Fibroblast of the aortic adventitia (primary cell): ENCODE measurements at regions not wholly inside any gene's neighbourhood (a gene's known extent, or its start where the extent isn't known, plus 50 kb on each side); places are given as distances from the start of the nearest gene placed in this dataset.
"Not testable (repeated sequence)": the region's sequence is repeated elsewhere in the genome, so short reads cannot be mapped to it uniquely, and the experiment has no call there.

Source experiments
- DNase-seq: peaks from one replicate; pipeline ENCODE4 v3.0.0-alpha.2; 2010; ENCODE audit warnings: low read depth
- H3K4me3 ChIP-seq: 2 replicates; pipeline ENCODE4 v1.5.1; 2011; ENCODE audit warnings: low read depth, mild to moderate bottlenecking, control low read depth, low read length, moderate library complexity
- TF ChIP-seq, protein P1 (sequence below): IDR thresholded peaks from 2 replicates; pipeline ENCODE4 v1.5.1; 2011; ENCODE audit warnings: mild to moderate bottlenecking, low read length, control low read depth, inconsistent platforms; ENCODE audit not compliant: insufficient read depth

GRCh38 chr12:96085475-96085874, 50.1 kb upstream of the LTA4H start:
- H3K4me3 ChIP-seq, result no peak overlapping the region
- no peak for DNase-seq
- TF ChIP-seq, protein P1, sequence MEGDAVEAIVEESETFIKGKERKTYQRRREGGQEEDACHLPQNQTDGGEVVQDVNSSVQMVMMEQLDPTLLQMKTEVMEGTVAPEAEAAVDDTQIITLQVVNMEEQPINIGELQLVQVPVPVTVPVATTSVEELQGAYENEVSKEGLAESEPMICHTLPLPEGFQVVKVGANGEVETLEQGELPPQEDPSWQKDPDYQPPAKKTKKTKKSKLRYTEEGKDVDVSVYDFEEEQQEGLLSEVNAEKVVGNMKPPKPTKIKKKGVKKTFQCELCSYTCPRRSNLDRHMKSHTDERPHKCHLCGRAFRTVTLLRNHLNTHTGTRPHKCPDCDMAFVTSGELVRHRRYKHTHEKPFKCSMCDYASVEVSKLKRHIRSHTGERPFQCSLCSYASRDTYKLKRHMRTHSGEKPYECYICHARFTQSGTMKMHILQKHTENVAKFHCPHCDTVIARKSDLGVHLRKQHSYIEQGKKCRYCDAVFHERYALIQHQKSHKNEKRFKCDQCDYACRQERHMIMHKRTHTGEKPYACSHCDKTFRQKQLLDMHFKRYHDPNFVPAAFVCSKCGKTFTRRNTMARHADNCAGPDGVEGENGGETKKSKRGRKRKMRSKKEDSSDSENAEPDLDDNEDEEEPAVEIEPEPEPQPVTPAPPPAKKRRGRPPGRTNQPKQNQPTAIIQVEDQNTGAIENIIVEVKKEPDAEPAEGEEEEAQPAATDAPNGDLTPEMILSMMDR, result no peak

GRCh38 chr12:96086190-96086589, 50.8 kb upstream of the LTA4H start:
- not testable (repeated sequence) for H3K4me3 ChIP-seq, DNase-seq

GRCh38 chr12:96091833-96092232, 56.4 kb upstream of the LTA4H start:
- DNase-seq, result no peak
- TF ChIP-seq, protein P1, result no peak
- H3K4me3 ChIP-seq, result no peak overlapping the region

DNA sequence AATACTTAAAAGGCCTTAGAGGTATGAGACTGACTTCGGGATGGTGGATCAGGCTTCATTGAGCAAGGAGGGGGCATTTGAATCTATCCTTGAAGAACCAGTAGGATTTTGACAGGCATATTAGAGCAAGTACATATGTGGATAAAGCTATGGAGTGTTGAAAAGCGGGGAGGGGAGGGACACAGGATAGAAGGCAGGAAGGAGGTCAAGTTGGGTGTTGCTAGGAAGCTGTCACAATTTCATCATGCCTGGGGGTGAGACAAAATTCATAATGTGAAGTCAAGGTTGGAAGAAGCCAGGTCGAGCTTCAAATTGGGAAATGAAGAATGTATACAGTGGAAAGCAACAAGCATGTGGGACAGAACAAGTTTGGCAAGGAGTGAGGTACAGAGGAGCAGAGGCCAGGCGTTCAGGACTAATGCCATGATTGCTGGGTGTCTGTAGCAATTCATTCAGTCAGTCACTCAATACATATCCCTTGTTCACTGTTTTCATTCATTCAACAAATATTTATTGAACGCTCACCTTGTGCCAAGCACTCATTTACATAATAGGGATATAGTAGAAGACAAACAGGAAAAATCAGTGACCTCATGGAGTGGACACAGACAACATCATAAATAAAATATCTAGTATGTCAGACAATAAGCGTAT, 58.3 kb upstream of the LTA4H start:
- TF ChIP-seq, protein P1, result no peak
- H3K4me3 ChIP-seq, result no peak overlapping the region
- no peak for DNase-seq

DNA sequence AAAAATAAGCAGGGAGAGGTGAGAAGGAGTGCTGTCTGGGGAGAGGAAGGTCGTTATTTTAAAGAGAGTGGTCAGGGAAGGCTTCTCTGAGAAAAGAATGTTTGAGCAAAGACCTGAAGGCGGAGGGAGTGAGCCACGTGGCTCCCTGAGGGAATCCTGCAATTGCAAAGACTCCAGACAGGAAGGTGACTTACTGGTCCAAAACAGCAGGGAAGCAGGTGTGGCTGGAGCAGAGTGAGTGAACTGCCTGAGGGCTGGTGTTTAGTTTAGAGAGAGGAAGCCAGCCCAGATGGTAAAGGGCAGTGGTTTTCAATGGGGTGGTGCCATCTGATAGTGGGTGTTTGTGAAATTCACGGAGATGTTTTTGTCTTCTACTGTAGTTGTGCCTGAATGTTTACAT, 58.8 kb upstream of the LTA4H start:
- no peak overlapping the region for H3K4me3 ChIP-seq
- TF ChIP-seq, protein P1, result no peak
- no peak for DNase-seq

- no peak for DNase-seq
- TF ChIP-seq, protein P1, result no peak
- H3K4me3 ChIP-seq, result no peak overlapping the region
Observed at GRCh38 chr12:96098631-96099030, 63.2 kb upstream of the LTA4H start.

DNA sequence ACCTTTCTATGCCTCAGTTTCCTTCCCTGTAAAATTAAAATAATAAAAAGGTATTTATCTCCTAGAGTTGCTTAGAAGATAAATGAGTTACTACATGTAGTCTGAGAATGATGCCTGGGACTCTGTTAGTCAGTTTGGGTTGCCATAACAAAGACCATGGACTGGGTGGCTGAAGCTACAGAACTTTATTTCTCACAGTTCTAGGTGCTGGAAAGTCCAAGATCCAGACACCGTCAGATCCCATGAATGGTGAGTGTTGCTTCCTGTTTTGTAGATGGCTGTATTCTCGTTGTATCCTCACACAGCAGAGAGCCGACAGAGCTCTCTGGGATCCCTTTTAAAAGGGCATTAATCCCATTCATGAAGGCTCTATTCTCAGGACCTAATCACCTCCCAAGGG, 64.0 kb upstream of the LTA4H start:
- no peak for DNase-seq
- TF ChIP-seq, protein P1, result no peak
- no peak overlapping the region for H3K4me3 ChIP-seq
